Limb (tissue), 2 donors: ENCODE measurements at regions not wholly inside any gene's neighbourhood (a gene's known extent, or its start where the extent isn't known, plus 50 kb on each side); places are given as distances from the start of the nearest gene placed in this dataset.

ENCODE experiments used
- DNase-seq, 2 donors: peaks; one replicate each; pipeline ENCODE4 v3.0.0-alpha.2; 2016; ENCODE audit errors: extremely low spot score in 2 of 2

DNA sequence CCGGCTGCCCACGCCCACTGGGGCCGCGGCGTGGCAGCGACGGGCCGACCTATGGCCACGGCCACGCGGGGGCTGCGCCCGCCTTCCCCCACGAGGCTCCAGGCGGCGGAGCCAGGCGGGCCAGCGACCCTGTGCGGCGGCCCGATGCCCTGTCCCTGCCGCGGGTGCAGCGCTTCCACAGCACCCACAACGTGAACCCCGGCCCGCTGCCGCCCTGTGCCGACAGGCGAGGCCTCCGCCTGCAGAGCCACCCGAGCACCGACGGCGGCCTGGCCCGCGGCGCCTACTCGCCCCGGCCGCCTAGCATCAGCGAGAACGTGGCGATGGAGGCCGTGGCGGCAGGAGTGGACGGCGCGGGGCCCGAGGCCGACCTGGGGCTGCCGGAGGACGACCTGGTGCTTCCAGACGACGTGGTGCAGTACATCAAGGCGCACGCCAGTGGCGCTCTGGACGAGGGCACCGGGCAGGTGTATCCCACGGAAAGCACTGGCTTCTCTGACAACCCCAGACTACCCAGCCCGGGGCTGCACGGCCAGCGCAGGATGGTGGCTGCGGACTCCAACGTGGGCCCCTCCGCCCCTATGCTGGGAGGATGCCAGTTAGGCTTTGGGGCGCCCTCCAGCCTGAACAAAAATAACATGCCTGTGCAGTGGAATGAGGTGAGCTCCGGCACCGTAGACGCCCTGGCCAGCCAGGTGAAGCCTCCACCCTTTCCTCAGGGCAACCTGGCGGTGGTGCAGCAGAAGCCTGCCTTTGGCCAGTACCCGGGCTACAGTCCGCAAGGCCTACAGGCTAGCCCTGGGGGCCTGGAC is 253.2 kb downstream of the GLI2 start:
- DNase-seq = peak in 1 of 2 donors; percentile 22

DNA sequence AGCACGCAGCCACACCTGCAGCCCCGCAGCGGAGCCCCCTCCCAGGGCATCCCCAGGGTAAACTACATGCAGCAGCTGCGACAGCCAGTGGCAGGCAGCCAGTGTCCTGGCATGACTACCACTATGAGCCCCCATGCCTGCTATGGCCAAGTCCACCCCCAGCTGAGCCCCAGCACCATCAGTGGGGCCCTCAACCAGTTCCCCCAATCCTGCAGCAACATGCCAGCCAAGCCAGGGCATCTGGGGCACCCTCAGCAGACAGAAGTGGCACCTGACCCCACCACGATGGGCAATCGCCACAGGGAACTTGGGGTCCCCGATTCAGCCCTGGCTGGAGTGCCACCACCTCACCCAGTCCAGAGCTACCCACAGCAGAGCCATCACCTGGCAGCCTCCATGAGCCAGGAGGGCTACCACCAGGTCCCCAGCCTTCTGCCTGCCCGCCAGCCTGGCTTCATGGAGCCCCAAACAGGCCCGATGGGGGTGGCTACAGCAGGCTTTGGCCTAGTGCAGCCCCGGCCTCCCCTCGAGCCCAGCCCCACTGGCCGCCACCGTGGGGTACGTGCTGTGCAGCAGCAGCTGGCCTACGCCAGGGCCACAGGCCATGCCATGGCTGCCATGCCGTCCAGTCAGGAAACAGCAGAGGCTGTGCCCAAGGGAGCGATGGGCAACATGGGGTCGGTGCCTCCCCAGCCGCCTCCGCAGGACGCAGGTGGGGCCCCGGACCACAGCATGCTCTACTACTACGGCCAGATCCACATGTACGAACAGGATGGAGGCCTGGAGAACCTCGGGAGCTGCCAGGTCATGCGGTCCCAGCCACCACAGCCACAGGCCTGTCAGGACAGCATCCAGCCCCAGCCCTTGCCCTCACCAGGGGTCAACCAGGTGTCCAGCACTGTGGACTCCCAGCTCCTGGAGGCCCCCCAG is 254.1 kb downstream of the GLI2 start:
- DNase-seq = peak in 1 of 2 donors; percentile 19

DNA sequence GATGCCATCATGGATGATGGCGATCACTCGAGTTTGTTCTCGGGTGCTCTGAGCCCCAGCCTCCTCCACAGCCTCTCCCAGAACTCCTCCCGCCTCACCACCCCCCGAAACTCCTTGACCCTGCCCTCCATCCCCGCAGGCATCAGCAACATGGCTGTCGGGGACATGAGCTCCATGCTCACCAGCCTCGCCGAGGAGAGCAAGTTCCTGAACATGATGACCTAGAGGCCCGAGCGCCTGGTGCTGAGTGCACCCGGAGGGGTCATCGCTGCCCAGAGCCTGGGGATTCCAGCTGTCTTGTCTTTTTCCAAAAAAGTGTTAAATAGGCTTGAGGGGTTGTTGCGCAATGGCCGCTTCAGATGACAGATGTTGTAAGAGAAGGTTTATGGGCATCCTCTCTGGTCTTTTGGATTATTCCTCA is 254.8 kb downstream of the GLI2 start:
- peak in 1 of 2 donors; percentile 16 for DNase-seq

DNA sequence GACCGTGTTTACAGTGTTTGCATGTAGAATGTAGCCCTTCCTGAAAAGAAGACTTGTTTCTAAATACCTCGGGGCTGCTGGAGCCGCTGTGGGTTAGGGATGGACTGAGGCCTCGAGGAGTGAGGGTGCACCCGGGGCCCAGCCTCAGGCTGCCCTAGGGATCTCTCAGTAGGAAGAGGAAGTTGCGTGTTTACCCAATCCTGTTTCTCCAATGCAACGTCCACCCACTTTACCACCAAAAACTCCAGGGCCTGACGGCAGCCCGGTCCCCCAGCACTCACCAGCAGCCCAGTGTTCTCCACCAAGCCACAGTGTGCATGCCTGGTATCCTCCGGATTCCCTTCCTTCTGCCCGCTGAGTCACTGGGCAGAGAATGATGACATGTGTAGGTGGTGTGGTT is 255.8 kb downstream of the GLI2 start:
- DNase-seq = peak in 1 of 2 donors; percentile 11

DNA sequence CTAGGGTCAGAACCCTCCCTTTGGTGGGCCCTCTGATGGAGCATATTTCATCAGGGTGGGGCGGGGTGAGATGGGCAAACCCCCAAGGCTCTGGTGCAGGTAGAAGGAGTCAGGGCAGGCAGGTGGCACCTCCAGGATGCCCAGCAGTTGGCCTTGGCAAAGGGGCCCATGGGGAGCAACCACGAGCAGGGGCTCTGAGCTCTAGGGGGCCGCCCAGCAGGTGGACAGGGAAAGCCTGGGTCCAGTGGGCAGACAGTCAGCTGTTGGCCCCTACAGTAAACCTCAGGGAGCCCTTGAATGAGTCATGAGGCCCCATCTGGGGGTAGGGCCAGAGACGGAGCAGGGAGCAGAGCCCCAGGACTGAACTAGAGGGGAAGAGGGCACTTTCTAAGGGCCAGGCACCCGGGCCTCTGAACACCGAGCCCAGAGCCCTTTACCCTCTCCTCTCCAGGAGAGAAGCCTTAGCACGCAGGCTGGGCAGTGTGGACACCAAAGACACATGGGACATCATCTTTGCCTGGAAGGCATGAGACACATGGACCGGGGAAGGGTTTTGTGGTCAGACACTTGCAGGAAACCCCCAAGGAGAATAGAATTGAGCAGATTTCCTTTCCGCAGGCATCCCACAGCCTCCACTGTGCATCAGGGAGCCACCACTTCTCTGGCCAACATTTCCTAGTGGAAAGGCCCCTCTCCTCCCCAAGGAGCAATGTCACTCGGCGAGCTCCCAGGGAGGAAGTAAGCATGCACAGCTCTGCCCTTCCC is 257.3 kb downstream of the GLI2 start:
- DNase-seq = peak in 1 of 2 donors; percentile 14

DNA sequence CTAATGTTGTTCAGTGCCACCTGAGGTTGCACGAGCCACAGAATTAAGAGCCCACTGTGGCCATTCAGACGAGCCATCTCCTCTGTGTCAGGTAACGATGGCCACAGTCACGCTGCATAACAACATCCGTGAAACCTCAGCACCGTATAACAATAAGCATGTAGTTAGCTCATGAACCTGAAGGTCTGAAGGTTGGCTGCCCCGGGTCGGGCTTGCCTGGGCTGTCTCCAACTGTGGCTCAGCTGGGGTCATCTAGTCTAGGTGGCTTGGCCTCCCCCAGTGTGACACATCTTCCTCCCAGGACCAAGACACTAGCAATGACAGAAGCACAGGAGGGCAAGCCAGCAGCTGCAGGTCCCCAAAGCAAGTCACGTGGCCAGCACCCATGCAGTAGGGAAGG is 258.0 kb downstream of the GLI2 start:
- DNase-seq = peak in 1 of 2 donors; percentile 9

DNA sequence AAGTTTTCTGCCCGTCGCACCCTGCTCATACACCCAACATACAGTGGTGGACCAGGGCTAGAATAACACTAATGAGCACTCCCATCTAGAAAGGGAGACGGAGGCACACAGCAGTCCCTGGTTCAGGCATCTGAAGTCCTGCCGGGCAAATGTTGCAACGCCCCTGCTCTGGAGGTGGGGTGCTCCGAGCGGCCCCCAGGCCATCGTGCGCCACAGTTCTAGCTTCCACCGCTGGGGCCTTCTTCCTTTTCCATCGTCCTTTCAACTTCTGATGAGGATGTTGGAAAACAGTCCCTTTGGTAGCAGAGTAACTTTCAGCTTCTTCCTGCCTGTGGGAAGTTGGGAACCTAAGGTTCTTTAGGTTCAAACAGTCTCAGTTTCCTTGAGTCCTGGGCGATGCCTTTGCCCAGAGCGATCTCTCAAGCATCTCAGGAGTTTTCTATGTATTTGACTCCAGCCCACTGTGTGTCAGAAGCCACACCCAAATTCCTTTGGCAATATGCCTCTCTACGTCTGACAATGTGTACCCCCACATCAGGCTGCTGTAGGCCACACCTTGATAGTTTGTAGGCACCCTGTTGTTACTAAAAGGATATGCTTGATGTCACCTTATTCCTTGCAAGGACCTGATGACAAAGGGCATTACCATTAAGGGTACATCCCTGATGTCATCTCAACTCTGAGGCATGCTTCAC is 258.8 kb downstream of the GLI2 start:
- peak in 1 of 2 donors; percentile 13 for DNase-seq

DNA sequence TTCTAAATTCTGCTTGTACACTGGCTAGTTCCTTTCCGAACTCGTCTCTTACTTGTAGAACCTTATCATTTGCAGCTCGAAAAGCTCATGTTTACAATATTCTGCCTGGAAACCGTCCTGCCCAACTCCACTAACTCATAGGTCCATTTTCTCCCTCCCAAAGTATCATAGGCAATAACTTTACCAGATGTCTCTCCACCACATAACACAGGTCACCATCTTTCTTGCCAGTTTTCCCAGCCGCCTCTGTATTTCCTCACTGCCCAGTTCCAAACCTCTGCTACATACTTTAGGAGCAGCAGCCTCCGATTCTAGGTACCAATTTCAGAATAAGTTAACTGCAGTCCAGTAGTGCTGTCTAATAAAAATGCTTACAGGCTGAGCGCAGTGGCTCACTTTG is 259.5 kb downstream of the GLI2 start:
- DNase-seq = peak in 1 of 2 donors; percentile 14

DNA sequence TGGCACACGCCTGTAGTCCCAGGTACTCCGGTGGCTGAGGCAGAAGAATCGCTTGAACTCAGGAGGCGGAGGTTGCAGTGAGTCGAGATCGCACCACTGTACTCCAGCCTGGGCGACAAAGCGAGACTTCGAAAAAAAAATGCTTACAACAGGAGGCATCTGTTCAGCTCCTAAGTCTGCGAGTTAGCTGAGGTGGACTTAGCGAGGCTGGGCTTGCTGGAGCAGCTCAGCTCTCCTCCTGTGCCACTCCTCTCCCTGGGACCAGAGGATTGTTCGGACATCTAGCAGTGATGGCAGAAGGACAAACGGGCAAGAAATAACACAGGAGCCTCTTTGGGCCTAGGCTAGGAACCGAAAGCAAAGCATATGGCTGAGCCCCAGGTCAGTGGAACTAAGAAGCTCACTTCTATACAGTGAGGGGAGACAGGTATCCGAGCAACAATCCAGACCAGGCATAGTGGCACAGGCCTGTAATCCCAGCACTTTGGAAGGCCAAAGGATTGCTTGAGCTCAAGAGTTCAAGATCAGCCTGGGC is 260.1 kb downstream of the GLI2 start:
- DNase-seq = peak in 1 of 2 donors; percentile 9

DNA sequence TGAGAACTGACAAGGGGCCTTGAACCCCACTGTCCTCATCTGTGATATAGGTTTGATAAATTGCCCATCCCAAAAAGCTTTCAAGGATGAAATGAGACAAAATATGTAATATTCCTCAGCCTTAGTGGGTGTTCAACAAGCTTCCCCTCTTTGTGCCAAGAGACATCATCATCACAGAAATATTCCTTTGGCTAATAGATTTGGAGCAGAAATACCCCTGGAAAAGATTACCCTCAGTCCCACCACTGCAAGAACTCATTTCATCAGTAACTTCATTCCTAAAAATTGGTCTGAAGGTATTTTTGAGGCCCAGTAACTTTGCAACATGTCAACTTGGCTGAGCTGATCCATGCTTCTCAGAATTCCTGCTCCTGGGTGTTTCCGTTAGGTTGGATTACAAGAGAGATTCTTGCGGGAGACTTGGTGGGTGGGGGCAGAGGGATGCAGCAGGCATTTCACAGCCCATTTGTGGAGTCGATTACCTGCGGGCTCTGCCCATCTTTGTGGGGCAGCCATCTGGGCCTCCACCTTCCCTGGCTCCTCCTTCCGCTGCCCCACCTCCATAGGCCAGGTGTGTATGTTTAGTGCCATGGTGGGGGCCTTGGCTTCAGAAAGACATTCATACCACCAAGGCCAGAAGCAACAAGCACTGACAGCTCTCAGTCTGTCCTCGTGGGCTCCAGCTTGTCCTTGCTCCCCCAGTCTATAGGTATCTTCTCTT is 263.9 kb downstream of the GLI2 start:
- peak; percentile 11 to 39 for DNase-seq

DNA sequence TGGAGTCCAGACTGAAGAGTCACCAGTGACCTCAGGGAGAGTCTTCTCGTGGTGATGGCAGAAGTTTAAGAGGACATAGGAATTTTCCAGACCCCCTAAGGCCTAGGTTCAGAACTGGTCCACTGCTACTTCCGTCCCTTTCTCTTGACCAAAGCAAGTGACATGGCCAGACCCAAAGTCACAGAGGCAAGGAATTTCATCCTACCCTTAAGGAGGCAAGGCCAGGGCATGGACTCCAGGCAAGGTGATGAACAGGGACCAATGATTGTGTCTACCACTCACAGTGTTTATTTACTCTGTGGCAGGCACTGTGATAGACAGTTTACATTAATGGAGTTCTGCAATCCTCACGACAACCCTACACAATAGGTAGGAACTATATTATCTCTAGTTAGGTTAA is 265.1 kb downstream of the GLI2 start:
- no peak for DNase-seq

DNA sequence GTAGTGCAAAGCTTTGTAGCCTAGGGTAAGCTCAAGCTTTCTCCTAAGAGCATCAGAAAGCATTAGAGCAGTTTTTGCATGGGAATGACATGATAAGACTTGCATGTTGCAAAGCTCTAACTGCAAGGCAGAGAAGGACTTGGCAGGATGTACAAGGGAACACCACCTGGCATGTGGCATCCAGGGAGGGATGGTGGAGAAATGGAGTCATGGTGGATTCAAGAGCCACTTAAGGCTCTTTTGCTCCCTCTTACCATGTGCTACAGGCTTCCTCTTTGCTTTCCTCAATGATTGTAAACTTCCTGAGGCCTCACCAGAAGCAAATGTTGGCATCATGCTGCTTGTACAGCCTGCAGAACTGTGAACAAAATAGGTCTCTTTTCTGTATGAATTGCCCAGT is 266.0 kb downstream of the GLI2 start:
- no peak for DNase-seq

DNA sequence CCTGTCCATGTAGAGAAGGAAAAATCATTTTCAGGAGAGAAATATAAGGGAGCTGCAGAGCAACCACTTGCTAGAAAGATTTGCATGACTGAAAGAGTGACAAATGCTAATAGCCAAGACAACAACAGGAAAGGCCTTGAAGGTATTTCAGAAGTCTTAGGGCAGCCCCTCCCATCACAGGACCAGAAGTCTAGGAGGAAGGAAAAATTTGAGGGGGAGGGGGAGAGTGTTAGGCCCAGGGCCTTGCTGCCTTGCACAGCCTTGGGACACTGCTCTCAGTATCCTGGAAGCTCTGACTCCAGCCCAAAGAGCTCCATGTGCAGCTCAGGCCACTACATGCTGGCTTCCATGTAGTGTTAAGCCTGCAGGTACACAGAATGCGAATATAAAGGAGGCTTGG is 266.9 kb downstream of the GLI2 start:
- DNase-seq = no peak

DNA sequence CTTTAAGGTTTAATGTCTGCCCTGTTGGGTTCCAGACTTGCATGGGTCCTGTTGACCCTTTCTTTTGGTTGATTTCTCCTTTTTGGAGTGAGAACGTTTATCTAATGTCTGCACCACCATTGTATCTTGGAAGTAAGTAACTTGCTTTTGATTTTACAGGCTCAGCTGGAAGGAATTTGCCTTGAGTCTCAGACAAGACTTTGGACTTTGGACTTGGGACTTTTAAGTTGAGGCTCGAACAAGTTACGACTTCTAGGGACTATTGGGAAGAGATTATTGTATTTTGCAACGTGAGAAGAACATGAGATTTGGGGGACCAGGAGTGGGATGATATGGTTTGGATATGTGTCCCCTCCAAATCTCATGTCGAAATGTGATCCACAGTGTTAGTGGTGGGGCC is 267.7 kb downstream of the GLI2 start:
- DNase-seq = no peak

DNA sequence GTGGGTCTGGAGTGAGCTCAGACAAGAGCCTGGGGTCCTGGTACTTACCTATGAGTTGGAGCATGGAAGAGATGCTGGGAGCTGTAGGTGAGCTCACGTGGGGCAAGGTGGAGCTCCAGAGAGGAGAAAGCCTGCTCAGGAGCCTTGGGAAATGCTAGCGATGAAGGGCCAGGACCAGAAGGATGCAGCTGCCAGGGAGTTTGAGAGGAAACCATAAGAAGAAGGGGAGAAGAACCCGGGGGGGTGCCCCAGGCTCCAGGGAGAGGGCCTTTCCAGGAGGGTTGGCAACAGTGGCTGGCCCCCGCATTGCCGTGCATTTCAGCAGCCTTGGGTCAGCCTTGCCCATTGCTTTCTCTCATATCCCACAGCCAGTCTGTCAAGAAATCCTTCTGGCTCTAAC is 268.7 kb downstream of the GLI2 start:
- DNase-seq = no peak

DNA sequence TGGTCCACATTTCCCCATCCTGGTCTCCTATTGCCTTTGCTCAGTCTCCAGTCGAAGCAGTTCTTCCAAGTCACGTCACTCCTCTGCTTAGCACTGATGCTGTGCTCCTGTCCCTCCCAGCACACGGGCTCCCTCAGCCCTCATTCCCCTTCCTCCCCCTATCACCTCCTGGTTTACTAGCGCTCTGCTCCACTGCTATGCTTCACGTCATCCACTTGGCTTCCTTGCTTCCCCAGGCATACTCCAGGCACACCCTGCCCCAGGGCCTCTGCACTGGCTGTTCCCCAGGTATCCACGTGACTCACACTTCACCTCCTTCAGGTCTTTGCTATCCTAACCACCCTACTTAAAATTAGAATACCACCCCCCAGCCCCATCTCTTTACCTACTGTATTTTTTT is 269.3 kb downstream of the GLI2 start:
- peak in 1 of 2 donors; percentile 33 for DNase-seq

DNA sequence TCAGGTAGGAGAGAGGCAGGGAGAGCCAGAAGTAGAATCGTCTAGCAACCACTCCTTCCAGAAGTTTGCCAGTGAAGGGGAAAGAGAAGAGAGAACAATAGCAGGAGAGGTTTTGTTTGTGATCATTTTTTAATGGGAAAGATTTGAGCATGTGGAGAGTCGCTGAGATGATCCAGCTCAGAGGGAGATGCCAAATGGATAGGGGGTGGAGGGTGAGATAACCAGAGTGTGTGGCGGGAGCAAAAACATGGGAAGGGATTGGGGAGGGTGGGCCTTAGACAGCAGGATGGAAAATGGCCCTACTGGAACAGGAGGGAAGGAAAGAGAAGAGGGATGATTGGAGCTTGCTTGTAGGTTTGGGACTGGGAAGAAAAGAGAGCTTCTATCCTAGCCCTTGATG is 269.8 kb downstream of the GLI2 start:
- DNase-seq = no peak

DNA sequence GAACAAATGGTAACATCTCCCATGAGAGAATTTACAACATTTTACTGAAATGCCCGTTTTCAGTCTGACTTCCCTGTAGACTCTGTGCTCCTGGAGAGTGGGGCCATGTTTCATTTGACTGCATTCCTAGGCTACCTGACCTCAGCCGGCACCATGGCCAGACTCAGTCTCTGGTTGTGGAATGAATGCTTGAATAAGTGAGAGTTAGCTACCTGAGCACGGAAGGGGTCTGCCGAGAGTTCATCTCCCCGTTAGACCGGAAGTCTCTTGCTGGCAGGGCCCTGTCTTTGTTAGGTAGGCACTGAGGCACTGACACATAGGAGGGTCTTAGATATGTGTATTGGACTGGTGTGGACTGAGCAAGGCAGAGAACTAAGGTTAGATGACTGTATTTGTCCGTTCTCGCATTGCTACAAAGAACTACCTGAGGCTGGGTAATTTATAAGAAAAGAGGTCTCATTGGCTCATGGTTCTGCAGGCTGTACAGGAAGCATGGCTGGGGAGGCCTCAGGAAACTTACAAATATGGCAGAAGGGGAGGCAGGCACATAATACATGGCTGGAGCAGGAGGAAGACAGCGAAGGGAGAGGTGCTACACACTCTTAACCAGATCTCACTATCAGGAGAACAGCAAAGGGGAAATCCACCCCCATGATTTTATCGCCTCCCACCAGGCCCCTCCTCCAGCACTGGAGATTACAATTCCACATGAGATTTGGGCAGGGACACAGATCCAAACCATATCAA is 271.2 kb downstream of the GLI2 start:
- DNase-seq = no peak

DNA sequence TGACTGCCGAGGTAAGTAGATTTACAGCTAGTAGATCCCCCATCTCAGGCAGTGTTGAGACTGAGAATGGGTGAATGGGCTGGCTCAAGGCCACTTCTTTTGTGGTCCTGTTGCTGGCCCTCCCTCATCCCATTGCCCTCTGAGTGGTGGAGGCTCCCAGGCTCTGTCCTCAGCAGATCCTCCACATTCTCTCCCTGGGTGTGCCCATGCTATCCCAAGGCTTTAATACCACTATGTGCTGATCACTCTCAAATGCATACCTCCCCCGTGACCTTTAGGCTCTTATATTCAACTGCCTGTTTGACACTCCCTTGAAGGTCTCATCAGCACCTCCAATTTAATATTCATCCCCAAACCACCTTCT is 271.8 kb downstream of the GLI2 start:
- no peak for DNase-seq
